HUDEP-2 (cell line): ENCODE measurements at regions not wholly inside any gene's neighbourhood (a gene's known extent, or its start where the extent isn't known, plus 50 kb on each side); places are given as distances from the start of the nearest gene placed in this dataset.

ENCODE experiments used
- DNase-seq, 76 experiments: peaks; one replicate each; lab custom pipeline; 2025; ENCODE audit not compliant: unreplicated experiment in 76 of 76; lab: John Stamatoyannopoulos, UW

DNA sequence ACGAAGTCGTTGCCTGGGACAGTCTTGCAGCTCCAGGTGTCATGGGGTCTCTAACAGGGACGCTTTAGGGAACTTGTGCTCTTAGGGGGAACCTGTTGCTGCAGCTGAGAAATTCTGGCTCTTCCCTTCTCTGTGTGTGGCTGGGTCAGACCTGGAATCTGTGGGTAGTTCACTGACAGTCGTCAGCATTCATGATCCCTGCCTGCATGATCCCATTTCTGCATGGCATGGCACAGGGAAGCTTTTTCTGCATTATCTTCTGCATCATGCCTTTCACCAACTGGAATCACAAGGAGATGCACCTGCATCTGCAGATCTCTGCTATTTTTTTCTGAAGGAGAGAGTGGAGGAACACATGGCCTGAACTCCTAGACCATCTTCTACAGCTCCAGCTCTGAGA is 85.6 kb downstream of the SOX9 start:
- DNase-seq, result no peak

DNA sequence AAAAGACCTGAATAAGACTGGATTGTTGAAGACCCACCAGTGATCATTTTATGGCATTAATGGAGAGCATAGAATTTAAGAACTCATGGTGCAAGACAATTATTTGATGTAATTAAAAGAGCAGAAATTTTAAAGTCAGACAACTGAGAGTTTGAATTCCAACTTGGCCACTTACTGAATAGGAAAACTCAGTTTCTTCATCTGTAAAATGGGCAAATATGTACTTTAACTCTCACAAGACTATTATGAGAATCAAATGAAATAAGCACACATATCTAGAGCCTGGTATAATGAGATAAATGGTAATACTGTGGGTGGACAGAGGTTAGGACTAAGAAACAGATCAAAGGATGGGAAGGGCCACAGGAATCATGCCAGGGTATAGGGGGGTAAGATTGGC is 88.0 kb downstream of the SOX9 start:
- no peak for DNase-seq

DNA sequence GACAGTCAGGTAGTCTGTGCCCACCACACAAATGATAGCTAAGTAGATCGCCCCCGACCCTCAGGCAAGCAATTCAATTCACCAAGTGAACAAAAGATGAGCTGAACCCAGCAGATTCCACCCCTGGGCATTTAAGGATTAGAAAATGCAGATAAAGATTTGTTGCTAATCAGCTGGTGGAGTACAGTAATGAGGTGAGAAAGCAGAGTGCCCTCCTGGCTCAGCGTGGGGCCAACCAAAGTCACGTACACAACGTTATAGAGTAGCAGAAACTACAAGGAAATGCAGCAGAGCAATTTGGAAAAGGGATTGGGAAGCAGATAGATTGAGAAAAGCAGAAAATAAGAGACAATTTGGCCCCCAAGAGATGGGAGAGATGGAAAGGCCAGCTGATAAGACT is 91.2 kb downstream of the SOX9 start:
- no peak for DNase-seq

DNA sequence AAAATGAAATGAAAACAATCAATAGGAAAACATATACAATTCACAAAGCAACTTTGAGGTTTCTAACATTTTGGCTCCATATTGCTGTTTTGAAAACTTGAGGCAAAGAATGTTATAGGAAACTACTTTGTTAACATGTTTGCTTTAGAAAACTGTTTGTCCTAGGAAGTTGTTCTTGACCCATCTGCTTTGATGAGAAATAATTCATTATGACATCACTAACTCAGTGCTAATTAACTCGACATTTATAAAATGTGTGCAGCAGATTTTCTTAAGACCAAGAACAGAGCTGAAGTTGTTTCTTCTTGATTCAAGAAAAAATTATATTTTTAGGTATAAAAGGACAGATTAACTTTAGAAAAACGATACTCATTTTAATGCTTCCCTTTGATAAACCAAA is 94.7 kb downstream of the SOX9 start:
- DNase-seq, result no peak

DNA sequence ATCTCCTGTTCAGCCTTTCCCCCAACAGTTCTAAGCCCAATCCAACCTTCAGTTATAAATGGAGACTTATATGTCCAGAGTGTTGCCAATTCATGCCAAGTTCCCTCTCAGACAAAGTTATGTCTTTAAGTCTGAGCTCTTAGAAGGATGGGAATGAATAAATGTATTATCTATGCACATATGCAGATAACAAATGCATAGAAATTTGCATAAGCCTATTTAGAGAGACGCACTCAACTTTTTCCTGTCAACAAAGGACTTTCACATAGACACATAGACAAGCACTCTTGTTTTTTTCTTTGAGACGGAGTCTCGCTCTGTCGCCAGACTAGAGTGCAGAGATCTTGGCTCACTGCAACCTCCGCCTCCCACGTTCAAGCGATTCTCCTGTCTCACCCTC is 95.1 kb downstream of the SOX9 start:
- DNase-seq, result no peak

DNA sequence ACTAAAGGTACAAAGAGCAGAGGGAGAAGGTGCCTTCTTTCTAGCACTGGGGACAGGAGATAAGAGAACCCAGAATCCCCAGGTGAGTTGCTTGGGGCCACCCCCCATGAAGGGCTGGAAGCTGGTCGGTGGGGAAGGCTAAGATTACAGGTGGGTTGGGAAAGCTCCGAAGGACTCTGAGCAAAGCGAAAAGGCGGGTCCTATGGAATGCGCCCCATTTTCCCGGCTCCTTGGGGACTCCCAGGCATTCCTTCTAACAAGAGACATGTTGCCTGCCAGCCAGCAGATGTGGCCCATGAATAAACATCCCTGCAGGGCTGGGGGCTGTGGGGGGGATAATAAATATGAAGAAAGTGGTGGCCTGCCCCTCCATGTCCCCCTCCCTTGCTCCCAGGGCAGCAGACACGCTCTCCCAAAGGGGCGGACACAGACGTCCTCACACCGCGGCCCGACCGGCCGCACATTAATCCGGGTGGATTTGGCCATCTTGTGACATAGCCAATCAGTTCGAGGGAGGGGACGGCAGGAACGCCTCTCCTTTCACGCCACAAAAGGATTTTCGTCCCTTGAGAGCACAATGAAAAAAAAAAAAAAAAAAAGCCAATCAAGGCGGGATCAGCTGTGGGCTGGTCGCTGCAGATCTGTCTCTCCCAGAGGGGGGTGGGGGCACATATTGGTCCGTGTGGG is 98.5 kb downstream of the SOX9 start:
- DNase-seq, result no peak

DNA sequence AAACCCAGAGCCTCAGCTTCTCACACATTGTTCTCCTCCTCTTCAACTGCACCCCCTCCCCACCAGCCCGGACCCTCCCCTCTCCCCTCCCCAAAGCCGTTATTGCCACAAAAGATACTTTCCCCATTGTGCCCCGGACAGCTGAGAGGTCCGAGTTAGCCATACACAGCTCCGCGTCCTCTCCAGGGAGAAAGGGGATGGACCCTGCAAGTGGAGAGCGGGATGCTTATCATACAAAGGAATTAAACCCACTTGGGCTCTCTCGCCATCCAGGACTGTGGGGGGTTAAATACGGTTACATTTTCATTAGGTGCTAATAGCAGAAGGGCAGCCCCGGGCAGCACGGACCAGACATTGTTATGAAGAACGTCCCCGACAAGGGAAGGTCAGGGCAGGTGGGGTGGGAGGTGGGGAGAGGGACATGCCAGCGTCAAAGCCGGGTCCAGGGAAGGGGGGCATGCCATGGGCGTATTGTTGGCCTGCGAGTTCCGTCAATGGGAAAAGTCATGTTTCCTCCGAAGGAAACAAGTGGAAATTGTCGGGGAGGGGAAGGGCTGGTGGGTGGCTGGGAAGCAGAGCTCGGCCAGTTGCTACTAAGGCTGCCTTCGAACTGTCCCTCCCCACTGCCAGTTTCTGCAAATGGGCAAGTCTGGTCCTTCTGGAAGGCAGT is 99.1 kb downstream of the SOX9 start:
- DNase-seq, result no peak

DNA sequence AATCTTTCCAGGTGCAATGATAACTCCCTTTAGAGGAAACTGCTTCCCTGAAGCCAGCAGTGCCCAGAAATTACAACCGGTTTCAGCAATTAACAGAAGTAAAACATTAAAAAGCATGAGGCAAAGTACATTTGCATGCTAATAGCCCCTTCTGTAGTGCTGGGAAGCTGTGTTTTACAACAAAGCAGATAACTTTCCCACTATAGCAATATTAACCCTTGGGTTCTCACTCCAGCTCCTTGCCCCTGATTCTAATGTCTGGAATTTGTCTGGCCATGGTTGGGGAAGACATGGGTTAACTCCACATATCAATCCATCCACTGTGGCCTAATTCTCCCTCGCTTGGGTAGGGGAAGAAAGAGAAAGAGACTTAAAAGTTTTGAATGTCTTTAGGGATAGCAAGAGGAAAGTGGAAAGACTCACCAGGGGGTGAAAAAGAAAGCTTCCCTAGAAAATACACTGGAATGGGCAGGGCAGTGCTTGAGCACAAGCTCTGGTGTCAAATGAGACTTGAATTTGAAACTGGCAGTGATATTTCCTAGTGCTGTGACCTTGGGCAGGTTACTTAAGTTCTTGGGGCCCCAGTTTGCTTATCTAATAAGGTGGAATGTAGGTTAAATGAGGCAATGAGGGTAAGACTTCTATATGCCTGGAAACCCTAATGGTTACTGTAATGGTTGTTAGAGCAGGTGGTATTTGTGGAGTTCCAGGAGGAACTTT is 102.0 kb downstream of the SOX9 start:
- DNase-seq, result no peak

DNA sequence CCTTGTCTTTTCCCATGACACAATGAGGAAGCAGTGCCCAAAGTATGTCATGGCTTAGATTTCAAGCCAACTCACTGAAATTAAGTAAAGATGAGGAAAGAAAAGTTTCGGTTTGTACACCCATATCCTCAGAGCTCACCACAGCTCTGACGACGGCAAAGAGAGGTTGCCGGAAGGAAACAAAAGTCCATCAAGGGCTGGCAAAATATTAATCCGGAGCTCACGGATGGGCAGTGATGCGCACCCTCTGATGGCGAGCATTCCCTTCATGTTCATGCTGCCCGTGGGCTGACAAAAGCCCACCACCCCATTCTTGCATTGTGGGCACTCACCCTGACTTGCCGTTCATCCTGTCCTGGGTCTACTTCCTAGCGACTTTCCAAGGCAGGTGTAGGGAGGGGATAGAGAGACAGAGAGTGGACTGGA is 103.1 kb downstream of the SOX9 start:
- no peak for DNase-seq

DNA sequence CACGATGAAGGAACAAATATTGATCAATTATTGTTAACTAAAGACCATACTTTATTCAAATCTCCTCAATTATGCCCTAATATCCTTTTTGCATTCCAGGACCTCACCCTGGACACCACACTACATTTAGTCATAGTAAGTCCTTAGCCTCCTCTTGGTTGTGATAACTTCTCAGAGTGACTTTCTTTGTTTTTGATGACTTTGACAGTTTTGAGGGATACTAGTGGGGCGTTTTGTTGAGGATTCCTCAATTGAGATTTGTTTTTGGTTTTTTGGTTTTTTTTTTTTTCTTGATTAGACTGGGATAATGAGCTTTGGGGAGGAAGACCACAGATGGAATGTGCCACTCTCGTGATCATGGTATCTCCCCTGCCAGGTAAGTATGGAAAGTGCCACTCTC is 105.5 kb downstream of the SOX9 start:
- DNase-seq, result no peak

DNA sequence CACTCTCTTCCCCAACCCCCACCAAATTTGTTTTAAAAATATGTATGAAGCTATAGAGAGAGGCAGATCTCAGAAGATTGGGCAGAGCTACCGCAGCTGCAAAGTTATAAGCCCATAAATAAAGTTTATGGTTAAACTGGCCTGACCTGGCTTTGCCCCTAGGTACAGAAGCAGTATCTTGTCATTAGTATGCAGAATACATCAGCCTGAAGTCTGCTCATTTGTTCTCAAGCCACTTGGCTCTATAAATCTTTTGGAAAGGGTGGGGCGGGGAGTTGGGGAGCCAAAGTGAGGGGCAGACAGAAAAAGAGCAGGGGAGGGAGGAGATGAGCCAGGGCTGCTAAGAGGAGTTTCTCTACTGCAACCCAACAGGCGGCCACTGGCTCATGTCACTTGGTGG is 113.2 kb downstream of the SOX9 start:
- DNase-seq, result no peak

DNA sequence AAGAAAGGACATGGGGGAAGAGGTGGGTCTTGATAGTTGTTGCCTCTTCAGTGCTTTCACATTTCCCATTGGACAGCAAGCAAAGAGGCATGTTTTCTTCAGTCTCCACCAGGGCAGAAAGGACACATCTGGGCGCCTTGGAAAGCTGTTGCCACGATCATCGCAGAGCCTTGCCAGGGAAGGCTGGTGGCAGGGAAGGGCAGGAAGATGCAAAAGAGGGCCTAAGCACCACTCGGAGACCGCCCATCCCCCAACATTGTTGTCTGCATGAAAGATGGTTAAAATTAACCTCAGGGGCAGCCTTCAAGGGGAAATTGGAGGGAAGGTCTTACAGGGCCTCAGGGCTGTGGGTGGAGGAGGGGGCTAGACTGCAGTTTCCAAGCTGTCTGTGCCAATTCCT is 114.2 kb downstream of the SOX9 start:
- no peak for DNase-seq

DNA sequence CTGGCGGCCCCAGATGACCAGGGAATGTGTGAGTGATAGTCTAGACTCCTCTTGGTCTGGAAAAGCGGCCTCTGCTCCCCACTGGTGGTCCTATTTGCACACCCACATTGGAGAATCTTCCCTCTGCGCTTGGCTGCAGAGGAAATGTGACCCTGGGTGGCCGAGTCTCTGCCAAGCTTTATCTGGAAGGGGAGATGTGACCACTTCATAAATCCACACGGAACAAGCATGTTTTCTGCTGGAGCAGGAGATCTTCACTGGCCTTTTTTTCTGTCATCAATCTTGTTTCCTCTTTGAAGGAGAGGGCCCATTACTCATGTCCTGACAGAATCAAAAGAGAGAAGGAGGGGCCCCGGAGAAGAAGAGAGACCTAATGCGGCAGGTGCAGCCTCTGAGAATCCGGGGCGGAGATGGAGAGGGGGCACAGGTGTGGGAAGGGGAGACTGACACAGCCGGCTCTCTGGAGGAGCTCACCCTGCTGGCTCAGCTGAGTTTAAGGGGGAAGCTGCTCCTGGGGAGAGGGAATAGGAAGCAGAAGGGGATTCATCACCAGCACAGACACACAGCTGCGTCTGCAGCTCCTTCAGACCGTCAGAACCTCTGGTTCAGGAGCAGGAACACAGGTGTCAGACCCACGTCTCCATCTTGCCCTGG is 116.3 kb downstream of the SOX9 start:
- DNase-seq, result no peak

DNA sequence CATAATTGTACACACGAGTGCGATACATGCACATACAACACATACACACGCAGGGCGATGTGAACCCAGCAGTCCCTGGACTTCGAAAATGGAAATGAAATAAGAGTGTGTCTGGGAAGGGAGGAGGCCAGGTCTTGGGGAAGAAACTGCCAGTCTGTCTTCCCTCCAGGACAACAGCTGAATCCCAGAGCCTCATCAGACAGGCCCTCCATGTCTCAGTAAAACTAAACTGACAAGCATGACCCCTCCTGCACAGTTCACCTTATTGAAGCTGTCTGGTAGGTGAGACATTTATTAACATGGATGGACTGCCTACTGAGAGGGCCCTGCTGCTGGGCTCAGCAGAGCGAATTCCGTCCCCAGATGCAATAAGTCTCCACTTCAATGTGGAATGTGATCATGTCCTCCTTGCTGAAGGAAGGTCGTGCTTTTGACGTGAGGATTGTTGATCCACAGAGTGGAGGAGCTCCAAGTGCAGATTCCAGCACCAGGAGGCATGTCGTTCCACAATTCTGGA is 117.4 kb downstream of the SOX9 start:
- DNase-seq, result no peak

DNA sequence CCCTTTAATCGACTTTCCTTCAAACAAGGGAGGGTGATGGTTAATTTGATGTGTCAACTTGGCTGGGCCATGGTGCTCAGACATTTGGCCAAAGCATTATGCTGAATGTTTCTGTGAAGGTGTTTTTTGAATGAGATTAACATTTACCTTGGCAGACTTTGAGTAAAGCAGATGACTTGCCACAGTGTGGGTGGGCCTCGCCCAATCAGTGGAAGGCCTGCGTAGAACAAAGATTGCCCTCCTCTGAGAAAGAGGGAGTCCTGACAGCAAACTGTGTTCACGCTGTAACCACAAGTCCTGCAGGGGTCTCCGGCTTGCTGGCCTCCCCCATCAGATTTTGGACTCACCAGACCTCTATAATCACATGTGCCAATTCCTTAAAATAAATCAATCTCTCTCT is 118.7 kb downstream of the SOX9 start:
- no peak for DNase-seq

DNA sequence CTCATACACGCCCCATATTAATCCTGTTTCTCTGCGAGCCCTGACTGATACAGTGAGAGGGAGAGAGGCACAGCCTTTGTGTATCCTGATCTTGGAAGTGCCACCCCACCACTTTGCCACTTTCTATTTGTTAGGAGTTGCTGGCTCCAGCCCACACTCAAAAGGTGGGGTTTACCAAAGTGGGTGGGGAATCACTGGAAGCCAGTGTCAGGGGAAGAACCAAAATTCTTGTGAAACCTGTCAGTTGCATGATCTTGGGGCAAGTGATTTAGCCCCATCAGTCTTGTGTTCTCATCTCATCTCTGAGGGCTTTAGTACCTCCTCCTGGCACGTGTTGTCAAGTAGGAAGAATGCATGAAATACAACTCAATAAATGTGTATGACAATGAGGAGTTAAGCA is 119.5 kb downstream of the SOX9 start:
- no peak for DNase-seq

DNA sequence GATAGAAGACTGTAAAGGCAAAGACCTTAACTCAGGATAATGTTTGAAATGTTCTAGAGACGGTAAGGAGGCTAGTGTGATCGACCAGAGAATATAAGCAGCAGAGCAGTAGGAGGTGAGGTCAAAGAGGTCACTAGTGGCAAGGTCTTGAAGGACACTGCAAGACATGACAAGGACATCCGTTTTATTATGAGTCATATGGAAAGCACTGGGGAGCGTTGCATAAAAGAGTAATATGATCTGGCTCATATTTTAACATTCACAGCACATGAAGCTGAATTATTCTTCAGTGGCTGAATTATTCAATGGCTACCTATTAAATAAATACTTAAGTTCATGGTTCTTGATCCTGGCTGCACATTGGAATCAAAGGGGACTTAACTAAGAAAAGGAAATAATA is 123.7 kb downstream of the SOX9 start:
- DNase-seq, result no peak

DNA sequence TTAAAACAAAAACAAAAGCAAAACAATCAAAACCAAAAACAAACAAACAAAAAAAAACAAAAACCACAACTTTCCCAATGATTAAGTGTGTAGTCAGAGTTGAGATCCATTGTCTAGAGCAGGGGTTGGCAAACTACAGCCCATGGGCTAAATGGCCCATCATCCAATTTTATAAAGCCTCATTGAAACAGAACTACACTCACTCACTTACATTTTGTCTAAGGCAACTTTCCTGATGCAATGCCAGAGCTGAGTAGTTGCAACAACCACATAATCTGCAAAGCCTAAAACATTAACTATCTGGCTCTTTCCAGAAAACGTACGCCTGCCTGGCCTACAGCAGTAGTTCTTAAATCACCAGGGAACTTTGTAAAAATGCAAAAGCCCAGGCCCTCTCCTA is 124.1 kb downstream of the SOX9 start:
- DNase-seq, result no peak

DNA sequence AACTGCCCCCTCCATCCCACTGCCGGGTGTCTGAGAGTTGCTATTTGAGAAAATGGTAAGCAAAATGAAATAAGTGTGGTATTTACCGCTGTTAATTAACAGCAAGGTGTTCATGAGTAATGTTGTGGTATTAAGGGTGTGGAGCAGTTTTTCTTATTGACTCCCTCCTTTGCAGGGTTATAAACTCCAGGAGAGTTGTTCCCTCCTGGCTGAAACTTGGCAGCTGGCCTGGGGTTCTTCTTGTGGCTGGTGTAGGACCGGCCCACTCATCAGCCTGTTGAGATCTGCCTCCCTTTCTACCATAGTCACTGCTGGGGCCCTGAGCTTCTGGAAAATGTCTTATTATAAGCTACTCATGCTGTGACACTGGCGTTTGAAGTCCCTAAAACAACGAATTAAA is 128.6 kb downstream of the SOX9 start:
- no peak for DNase-seq

DNA sequence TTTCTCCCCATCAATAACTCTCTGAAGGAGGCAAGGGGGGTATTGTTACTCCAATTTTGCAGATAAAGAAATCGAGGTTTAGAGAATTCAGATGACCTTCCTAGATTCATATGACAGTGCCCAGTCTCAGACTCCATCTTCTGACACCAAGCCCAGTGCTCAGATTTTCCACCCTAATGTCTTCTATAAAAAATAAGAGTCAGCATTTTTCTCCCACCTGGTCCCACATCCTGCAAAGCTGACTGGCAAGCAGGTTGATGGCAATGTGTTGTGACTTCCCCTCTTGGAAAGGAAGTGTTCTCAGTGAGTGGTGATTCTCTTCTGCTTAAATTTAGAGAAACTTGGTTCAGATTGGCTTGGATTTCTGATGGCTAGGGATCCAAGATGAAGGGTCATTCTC is 129.4 kb downstream of the SOX9 start:
- DNase-seq, result no peak

DNA sequence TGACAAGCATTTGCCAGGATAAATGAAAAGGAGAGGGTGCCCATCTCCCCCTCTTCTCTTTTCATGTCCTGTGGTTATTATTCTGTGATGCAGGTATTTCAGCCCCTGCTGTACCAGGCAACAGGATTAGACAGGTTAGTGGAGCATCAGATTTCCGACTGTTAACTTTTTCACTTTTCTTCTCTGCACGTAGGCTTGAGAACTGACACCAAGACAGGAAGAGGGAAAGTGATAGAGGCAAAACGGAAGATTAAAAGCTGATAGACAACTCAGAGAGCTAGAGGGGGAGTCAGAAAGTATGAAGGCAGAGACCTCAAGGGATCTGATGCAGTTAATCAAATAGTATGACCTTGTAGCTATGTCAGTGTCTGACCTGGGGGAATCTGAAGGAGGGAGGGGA is 132.8 kb downstream of the SOX9 start:
- no peak for DNase-seq
